Non-pigmented ciliary epithelial cell (primary cell): ENCODE measurements at regions not wholly inside any gene's neighbourhood (a gene's known extent, or its start where the extent isn't known, plus 50 kb on each side); places are given as distances from the start of the nearest gene placed in this dataset.

Experiments
- DNase-seq: peaks from one replicate; pipeline ENCODE4 v3.0.0-alpha.2; 2010; ENCODE audit warnings: low read depth

GRCh38 chr18:24988253-24988840 lies 363.6 kb downstream of the ZNF521 start:
- no peak for DNase-seq

GRCh38 chr18:24989760-24990593 lies 362.0 kb downstream of the ZNF521 start:
- no peak for DNase-seq

- DNase-seq: no peak
Observed at GRCh38 chr18:24990671-24991134, 361.3 kb downstream of the ZNF521 start.

- DNase-seq: no peak
Observed at GRCh38 chr18:24991141-24992060, 360.6 kb downstream of the ZNF521 start.

- no peak for DNase-seq
Observed at GRCh38 chr18:24992491-24992890, 359.5 kb downstream of the ZNF521 start.

- no peak for DNase-seq
Observed at GRCh38 chr18:24993628-24994027, 358.3 kb downstream of the ZNF521 start.

- no peak for DNase-seq
Observed at GRCh38 chr18:24995056-24995455, 356.9 kb downstream of the ZNF521 start.

GRCh38 chr18:24995755-24996154 lies 356.2 kb downstream of the ZNF521 start:
- DNase-seq: no peak

- DNase-seq: no peak
Observed at GRCh38 chr18:24999650-25000267, 352.2 kb downstream of the ZNF521 start.

GRCh38 chr18:25001803-25002202 lies 350.2 kb downstream of the ZNF521 start:
- no peak for DNase-seq

- no peak for DNase-seq
Observed at GRCh38 chr18:25005541-25006403, 346.2 kb downstream of the ZNF521 start.

- DNase-seq: no peak
Observed at GRCh38 chr18:25010623-25011374, 341.2 kb downstream of the ZNF521 start.
